ENCODE measurements at regions not wholly inside any gene's neighbourhood (a gene's known extent, or its start where the extent isn't known, plus 50 kb on each side); places are given as distances from the start of the nearest gene placed in this dataset.

GRCh38 chr10:27355918-27356573, 115.4 kb upstream of the ACBD5 start:
- TF ChIP-seq POLR2A (IDR thresholded peaks at IDR 0.05) = no peak
- no peak for TF ChIP-seq CTCF (IDR thresholded peaks at IDR 0.05)
